Stimulated activated CD4-positive, alpha-beta T cell treated with anti-CD3 and anti-CD28 coated beads, Interleukin-4, amount 100 ng/mL, for 48 hours (primary cell): ENCODE measurements at regions not wholly inside any gene's neighbourhood (a gene's known extent, or its start where the extent isn't known, plus 50 kb on each side); places are given as distances from the start of the nearest gene placed in this dataset.
"Not testable (repeated sequence)": the region's sequence is repeated elsewhere in the genome, so short reads cannot be mapped to it uniquely, and the experiment has no call there.

Experiments
- DNase-seq, 2 donors: peaks; one replicate each; pipeline ENCODE4 v3.0.0-alpha.2; 2020; ENCODE audit warnings: low read depth in 2 of 2

DNA sequence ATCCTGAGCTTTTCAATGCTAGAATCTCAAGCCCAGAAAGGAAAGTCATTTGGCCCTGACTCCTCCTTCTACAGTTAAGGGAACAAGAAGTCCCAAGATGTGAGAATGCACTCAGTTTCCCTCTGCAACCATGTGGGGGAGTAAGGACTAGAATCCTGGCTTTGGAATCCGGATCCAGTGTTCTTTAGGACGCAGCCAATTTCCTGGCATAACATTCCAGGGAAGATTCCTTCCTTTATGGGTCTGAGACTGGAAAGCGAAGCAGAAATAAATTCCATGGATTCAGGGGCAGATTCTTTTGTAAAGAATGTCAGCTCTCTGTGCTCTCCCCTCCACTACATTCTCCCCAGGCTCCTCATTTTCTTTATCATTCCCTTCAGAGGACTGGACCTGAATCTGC is 151.8 kb upstream of the SOX14 start:
- DNase-seq, result no peak

DNA sequence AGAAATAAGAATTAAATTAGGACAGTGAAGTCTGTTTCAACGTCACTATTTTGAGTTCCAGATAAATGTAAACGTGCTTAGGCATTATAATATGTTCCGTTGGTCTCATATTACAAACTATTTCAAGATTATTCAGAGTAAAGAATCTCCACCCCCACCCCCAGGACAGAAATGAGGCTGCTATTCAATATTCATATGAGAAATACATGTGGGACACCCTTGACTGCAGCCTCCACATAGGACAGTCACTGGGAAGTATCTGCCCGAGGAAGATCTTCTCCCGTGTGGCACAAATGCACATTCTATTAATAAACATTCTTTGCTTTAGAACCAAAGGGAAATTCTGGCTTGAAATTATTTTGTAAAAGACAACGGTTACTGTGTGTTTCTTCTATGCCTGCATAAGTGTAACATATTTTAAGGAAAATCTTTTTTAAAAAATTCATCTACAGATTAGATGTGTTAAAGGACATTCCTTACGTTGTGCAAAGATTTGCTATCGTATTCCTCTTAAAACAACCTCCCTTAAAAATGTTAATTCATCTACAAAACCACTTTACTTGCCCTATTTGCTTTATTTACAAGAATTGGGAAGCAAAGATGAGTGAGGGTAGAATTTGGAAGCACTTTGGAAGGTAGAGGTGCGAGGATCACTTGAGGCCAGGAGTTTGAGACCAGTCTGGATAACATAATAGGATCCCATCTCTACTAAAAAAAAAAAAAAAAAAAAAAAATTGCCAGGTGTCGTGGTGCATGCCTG is 148.3 kb upstream of the SOX14 start:
- DNase-seq, result no peak

DNA sequence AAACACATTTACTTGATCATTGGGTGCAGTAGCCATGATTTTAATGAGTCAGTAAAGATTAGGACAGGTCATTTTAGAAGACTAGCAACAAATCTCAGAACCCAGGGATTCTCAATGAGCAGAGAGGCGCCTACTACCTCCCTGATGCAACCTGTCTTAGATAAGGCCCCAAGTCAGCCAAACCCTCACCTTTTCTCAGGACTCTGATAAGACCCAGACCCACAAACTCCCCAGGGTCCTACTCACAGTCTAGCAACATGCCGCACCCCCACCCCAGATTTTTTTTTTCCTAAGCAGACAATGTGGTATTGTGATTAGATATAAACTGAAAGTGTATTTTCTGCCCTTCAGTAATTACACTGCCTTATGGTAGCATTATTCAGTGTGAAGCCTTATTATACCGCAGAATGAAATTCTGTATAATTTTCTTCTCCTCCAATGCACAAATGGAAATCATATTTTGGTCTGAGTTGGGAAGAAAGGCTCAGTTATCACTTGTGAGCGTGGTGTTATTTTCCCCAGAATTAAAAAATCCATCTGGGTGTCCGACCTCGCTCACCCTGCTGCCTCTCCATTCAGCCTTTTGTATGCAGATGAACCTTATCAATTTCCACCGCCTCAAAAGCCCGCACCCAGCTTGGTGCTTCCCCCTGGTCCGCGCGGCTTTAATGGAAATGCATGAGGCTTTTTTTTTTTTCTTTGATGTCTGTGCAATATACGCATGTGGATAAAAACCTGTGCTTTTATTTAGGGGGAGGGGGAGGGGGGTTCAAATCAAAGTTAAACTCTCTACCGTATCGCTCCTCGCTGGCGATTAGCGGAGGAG is 122.0 kb upstream of the SOX14 start:
- DNase-seq, result no peak

DNA sequence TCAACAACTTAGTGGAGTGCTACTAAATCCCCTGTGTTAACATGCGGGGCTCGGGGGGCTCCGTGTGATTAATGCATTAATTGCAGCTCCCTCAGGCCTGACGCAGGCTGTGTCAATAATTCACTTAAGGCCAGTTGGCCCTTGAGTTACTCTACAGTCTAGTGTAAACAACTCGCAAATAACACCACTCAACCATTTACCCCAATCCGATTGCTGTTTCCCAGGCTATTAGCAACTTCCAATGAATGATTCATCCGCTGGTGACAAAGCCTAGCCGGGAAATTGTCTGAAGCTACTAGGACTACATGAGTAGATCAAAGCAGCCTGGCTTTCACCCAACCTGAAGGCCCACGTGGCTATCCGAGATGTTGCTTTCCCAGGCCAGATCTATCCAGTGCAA is 121.3 kb upstream of the SOX14 start:
- DNase-seq, result no peak

DNA sequence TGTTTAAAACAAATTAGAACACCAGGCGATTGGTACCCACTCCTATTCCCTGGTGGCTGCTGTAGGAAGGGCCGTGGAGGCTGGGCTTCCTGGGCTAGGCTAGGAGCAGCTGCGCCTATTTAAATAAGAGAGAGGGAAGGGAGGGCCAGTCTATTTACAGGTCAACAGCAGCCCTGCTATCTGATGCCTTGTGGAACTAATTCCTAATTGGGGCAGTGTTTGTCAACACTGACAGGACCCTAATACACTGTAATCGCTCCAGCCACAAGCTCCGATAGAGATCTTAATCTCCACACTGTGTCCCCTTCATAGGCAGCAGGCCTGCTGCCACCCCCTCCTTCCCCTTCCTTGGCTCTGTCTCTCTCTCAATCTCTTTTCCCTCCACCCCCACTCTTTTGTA is 116.9 kb upstream of the SOX14 start:
- DNase-seq, result no peak

DNA sequence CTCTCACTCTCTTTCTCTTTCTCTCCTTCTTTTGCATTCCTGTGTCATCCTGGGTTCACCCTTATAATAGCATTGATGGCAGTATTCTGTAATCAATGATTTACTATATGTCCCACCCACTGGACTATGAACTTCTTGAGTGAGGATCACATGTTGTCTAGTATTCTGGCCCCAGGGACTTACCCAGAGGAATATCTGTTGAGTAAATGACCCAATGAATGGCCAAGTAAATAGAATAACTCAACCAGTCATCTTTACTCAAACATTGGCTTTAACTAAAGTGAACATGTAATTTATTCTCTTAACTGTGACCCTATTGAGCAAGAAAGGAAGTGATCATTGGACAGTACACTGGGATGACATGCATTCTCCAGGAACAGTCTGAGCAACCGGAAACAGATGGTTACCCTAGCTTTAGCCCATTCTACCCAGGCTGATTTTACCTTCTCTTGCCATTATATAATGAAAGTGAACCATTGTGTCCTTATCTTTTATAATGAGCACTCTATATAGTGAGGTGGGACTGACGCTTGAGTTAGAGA is 94.5 kb upstream of the SOX14 start:
- DNase-seq, result no peak

DNA sequence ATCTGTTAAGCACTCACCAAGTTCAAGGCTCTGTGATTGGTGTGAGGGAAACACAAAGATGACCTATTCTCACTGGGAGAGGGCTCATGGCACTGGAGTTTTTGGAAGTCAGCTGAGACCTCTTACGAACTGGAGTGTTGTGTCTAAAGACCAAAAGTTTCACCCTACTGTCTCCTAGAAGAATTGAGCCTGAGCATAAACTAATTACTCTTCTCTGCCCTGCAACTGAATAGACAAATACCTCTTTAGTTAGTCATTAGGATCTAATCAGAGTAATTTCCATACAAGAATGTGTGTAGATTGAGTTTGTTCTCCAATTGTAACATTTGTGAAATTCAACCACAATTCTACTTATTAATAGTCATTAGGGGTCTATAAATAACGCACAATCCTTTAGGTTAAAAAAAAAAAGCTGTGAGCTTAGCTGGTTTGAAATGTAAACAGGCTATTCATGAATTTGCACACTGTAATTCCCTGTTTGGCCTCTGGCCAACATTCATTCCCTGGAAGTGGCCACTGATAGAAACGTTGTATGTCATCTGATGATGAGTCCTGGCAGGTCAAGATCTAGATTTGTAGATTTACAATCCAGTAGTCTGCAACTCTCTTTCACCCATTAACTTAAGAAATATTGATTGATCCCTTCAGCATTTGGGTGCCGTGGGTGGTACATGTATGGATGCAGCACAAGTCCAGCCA is 76.8 kb upstream of the SOX14 start:
- no peak for DNase-seq

DNA sequence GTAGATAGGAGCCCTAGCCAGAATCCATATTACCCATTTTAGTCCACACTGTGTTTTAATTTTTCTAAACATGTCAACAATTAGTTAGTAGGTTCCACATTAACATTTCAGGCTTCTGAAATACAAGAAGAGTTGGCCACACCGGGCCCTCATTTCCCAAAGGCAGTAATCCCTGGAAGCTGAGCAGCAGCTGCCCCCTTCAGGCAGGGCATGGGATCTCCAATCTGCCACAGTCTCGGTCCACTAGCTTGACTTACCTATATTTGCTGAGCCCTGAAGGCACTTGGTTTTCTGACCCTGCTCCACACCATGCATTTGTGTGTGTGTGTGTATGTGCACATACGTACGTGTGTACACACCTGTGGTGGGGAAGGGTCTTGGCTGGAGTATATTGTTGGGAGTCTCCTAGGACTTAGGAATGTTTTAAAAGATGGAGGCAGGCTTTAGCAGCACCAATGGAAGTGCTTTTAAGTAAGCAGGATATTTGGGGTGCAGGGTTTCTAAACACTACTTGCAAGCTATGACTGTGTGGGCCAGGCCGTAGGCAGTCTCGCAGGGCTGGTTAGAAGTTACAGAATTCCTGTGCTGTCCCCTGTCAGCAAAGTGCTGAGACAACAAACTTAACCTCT is 71.2 kb upstream of the SOX14 start:
- DNase-seq, result no peak

DNA sequence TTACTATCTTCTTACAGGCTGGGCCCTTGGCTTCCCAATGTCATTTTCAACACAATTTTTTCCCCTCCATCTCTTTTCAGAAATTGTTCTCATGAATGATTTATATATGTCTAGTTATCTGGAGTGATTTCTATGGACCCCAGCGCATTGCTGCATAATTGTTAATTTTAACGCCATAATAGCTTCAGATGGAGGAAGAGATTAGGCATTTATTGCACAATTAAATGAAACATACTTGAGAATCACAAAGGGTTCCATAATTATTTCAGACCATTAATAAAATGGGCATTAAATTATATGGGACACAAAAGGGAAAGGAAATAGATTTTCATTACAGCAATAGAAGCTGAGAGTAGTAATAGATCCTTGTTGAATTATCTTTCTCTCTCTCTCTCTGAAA is 70.3 kb upstream of the SOX14 start:
- DNase-seq, result no peak

DNA sequence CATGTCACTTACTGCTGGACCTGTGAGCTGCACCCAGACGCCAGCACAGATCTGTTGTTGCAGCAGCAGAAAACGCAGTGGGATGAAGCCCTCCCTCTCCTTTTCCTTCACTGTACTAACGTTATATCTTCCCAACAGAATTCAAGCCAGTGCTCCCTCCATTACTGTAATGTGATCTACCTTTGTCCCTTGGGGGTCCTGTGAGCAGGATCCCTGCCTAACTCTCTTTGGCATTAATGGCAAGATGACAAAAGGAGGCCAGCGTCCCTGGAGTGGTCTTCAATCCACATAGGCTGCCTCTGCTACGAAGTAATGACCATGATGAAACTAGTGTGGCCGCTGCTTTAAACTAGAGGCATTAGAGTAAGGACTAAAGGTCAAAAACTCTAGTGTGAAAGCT is 69.3 kb upstream of the SOX14 start:
- no peak for DNase-seq

DNA sequence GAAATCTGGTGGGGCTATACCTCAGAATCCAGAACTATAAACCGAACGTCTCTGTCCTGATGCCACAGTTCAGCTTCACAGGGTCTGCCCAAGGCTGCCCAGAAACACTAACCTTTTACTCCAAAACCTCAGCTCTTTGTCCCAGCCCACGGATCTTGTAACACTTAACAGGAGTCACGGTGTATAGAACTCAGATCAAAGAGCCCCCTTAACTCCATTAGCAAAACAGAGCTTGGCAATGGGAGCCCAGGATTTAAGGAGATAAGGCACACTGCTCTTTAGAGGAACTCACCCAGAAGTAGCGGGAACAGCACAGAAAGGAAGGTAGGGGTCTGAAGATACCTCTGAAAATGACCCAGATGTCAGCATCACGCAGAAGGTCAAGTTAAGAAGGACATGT is 68.8 kb upstream of the SOX14 start:
- no peak for DNase-seq

DNA sequence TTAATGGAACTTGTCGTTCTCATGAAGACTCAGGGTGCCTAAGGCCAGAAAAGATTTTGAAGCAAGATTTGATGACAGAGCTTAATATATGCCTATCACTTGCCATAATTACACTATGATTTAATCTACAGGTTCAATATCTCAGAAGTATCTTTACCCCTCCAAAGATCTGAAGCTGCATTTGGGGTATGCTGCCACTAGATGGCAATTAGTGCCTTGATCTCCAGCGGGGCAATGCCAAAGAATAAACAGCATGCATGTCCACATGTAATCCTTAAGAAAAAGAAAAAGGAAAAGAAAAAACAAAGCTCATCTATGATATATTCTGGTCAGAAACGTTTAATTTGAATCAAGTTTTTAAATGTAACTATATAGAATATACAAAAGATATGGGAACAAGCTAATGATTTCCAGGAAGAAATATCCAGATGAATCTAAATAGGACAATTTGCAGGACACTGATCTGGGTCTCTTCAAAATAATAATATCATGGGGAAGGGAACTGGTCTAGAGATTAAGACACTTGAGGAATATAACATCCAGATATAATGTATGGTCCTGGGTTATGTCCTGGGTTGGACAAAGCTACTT is 55.0 kb upstream of the SOX14 start:
- DNase-seq, result no peak

DNA sequence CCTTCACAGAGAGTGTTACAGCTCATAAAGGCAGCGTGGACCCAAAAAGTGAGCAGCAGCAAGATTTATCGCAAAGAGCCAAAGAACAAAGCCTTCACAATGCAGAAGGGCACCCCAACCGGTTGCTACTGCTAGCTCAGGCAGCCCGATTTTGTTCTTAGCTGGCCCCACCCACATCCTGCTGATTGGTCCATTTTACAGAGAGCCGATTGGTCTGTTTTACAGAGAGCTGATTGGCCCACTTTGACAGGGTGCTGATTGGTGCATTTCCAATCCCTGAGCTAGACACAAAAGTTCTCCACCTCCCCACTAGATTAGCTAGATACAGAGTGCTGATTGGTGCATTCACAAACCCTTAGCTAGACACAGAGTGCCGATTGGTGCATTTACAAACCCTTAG is 50.1 kb upstream of the SOX14 start:
- DNase-seq, result not testable (repeated sequence)
